NT2/D1 (cell line): ENCODE measurements at regions not wholly inside any gene's neighbourhood (a gene's known extent, or its start where the extent isn't known, plus 50 kb on each side); places are given as distances from the start of the nearest gene placed in this dataset.

Experiments
- SUZ12 ChIP-seq: IDR thresholded peaks from 2 replicates; pipeline ENCODE4 v1.6.1; 2011; ENCODE audit not compliant: insufficient read length, insufficient read depth; ENCODE audit errors: extremely low read depth
- YY1 ChIP-seq: IDR thresholded peaks from 2 replicates; pipeline ENCODE4 v1.6.1; 2011; ENCODE audit not compliant: insufficient read length, insufficient read depth
- ZNF274 ChIP-seq: IDR thresholded peaks from 2 replicates; pipeline ENCODE4 v1.6.1; 2011; ENCODE audit warnings: mild to moderate bottlenecking, low read depth, low read length

GRCh38 chr5:159609359-159609758 lies 279.1 kb upstream of the IL12B start:
- TF ChIP-seq YY1 (no peak), SUZ12 (no peak), ZNF274 (no peak)
